ENCODE measurements at regions not wholly inside any gene's neighbourhood (a gene's known extent, or its start where the extent isn't known, plus 50 kb on each side); places are given as distances from the start of the nearest gene placed in this dataset.

DNA sequence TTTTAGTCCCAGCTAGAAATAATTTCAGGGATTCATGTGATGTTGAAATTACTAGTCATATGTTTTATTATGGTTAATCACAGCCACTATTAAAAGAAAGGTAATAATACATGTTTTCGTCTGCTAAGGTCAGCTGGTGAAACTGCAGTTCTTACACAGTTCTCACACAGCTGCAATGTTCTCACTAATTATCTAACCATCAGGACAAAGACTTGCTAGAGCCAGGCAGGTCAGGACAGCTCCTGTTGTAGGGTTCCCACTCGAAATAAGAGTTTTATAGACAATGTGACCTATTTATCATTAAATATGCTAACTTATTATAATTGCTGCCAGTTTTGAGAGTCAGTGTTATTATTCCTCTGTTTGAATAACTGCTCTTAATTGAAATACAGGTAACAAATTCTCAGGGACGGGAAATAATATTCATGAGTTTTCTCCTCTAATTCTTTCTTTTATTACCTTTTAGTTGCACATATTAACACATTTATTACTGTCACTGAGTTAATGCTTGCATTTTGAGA, 97.9 kb downstream of the GJA1 start:
- no peak overlapping the region for H3K4me2 ChIP-seq (ENCODE audit: low read depth, low read length)
- no peak overlapping the region for H3K4me3 ChIP-seq (replicated peaks in 1 of 3; ENCODE audit: insufficient read depth in 1 of 3, low read depth in 2 of 3, low read length in 3 of 3)
- intact Hi-C loops (cut with micrococcal nuclease; ENCODE audit: unreplicated experiment) = no loop called here
- ATAC-seq (no peak), DNase-seq (ENCODE audit: low spot score) (no peak), FAIRE-seq (peak; percentile 39)
- no peaks in the 10 kb centered on the region for H3K79me2 ChIP-seq (ENCODE audit: insufficient read depth, low read length)
- in situ Hi-C loops (cut with HindIII; ENCODE audit: extremely low pct_ligation_motif_present, low pct_unique_long_range_greater_than_20kb) = no loop called here
- no peaks in the 10 kb centered on the region for H3K27me3 ChIP-seq (ENCODE audit: control insufficient read depth in 1 of 2, insufficient read depth in 2 of 2, low read length in 2 of 2)
- 16% methylated on average over 3 of the region's 3 CpGs for WGBS (ENCODE audit: low lambda C conversion rate)
- no peak overlapping the region for H2AFZ ChIP-seq (ENCODE audit: low read length)
- BruUV-seq (replicated peaks) = no TSS peak
- no peaks in the 10 kb centered on the region for H3K36me3 ChIP-seq (replicated peaks in 1 of 2; ENCODE audit: control insufficient read depth in 1 of 2, insufficient read depth in 2 of 2, low read length in 2 of 2)
- no peaks in the 10 kb centered on the region for H4K20me1 ChIP-seq (ENCODE audit: insufficient read depth, low read length)
- POLR2A ChIA-PET = no interaction called here
- no peaks in the 10 kb centered on the region for H3K9me3 ChIP-seq (ENCODE audit: low read length)
- H3K27ac ChIP-seq (ENCODE audit: extremely low read length, insufficient read depth, low read length) = no peak overlapping the region
- no peaks in the 10 kb centered on the region for H3K4me1 ChIP-seq (ENCODE audit: insufficient read depth, low read length)
- CTCF ChIA-PET (ENCODE audit: low intra/inter-chr PET ratio, low total read pairs) = no interaction called here
- TF ChIP-seq, protein P1, sequence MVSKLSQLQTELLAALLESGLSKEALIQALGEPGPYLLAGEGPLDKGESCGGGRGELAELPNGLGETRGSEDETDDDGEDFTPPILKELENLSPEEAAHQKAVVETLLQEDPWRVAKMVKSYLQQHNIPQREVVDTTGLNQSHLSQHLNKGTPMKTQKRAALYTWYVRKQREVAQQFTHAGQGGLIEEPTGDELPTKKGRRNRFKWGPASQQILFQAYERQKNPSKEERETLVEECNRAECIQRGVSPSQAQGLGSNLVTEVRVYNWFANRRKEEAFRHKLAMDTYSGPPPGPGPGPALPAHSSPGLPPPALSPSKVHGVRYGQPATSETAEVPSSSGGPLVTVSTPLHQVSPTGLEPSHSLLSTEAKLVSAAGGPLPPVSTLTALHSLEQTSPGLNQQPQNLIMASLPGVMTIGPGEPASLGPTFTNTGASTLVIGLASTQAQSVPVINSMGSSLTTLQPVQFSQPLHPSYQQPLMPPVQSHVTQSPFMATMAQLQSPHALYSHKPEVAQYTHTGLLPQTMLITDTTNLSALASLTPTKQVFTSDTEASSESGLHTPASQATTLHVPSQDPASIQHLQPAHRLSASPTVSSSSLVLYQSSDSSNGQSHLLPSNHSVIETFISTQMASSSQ (IDR thresholded peaks at IDR 0.05; ENCODE audit: low read depth) = no peak
- TF ChIP-seq, protein P1 (CRISPR knock-in tag; IDR thresholded peaks at IDR 0.05; ENCODE audit: borderline replicate concordance) = no peak
- peak; percentile 62 to 71 for TF ChIP-seq MAFK (conservative IDR thresholded peaks at IDR 0.05 in 1 of 2, IDR thresholded peaks at IDR 0.05 in 1 of 2; ENCODE audit: low read length in 2 of 2)
- no peak for TF ChIP-seq KMT2B (CRISPR knock-in tag; IDR thresholded peaks at IDR 0.05)
- TF ChIP-seq MAFF (IDR thresholded peaks at IDR 0.05; ENCODE audit: low read depth, low read length) = peak; percentile 71
- no peak for TF ChIP-seq ZNF225 (CRISPR knock-in tag; IDR thresholded peaks at IDR 0.05)
- TF ChIP-seq, protein P2, sequence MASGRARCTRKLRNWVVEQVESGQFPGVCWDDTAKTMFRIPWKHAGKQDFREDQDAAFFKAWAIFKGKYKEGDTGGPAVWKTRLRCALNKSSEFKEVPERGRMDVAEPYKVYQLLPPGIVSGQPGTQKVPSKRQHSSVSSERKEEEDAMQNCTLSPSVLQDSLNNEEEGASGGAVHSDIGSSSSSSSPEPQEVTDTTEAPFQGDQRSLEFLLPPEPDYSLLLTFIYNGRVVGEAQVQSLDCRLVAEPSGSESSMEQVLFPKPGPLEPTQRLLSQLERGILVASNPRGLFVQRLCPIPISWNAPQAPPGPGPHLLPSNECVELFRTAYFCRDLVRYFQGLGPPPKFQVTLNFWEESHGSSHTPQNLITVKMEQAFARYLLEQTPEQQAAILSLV (CRISPR knock-in tag; IDR thresholded peaks at IDR 0.05; ENCODE audit: borderline replicate concordance) = no peak
- H3K9ac ChIP-seq (ENCODE audit: insufficient read depth, low read depth, low read length) = no peak overlapping the region
